Glomerular endothelial cell (primary cell): ENCODE measurements at regions not wholly inside any gene's neighbourhood (a gene's known extent, or its start where the extent isn't known, plus 50 kb on each side); places are given as distances from the start of the nearest gene placed in this dataset.

ENCODE experiments used
- DNase-seq: peaks from one replicate; pipeline ENCODE4 v3.0.0-alpha.2; 2011; ENCODE audit warnings: low read depth, low spot score; ENCODE audit errors: extremely low read depth

DNA sequence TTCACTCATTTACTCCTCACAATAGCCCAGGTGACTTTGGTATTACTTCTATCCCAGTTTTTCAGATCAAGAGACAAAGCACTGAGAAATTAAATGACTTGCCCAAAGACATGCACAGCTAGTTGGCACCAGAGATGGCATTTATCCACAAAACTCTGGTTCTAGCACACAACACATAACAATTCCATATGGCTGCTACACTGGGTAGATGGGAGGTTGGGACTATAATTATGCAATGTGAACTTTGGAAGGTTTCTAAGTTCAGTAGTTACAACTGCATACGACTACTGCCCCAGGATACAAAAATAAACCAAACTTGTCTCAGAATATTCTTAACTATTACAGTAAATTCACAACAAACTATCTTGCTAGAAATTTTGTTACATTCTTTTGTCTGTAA lies 54.2 kb upstream of the MLIP start:
- DNase-seq, result no peak

DNA sequence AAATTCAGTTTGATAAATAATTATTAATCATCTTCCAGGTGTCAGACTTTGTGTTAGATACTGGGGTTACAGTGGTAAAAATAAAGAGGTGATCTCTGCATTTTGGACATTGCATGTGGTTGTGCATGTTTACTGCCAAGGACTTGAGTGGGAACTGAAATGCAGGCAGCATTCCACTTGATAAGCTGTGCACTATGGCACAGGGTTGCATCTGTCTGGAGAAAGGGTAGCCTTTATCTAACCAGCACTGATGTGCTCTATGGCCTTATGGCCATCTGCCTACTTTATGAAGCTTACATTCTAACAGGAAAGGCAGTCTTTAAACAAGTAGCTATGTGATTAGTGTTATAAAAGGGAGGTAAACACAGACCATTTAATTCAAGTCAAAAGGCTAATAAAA lies 53.0 kb upstream of the MLIP start:
- no peak for DNase-seq

DNA sequence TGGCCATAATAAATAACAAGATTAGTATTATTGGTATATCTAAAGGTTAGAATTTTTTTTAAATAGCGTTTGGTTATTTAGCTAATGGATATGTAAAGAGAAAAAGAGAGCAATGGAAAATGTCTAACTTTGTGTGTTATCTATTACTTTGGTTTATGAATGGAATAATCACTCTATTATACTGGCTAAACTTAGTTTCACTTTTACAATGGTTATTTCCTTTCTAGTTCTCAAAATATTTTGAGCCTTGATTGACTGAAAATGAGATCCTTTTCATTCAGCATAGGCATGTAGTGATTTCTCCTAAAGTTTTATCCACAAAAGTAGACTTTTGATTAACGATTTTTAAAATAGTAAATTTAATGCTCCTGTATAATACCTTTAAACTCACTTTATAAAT lies 51.6 kb upstream of the MLIP start:
- no peak for DNase-seq

DNA sequence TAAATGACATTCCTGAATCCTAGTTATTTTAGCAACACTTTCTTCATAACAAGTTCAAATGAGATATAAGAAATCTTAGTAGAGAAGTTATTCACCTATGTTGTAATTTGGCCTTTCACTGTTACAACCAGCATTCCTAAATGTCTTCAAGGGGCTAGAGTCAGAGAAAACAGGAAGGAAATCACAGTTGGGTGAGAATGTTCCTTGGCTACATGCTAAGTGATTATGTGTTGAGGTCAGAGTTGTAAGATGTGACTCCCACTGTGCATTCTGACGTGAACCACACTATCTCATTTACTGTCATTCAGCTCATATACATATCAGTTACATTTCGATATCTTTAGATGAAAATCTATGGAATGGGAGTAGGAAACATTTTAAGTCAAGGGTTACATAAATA lies 51.0 kb upstream of the MLIP start:
- DNase-seq, result peak; percentile 55
